GM19463 (cell line): ENCODE measurements at regions not wholly inside any gene's neighbourhood (a gene's known extent, or its start where the extent isn't known, plus 50 kb on each side); places are given as distances from the start of the nearest gene placed in this dataset.
"Not testable (repeated sequence)": the region's sequence is repeated elsewhere in the genome, so short reads cannot be mapped to it uniquely, and the experiment has no call there.

Source experiments
- ATAC-seq: cut with Tn5 transposase; IDR thresholded peaks from one replicate; pipeline ENCODE4 v1.9.1; 2021; ENCODE audit warnings: mild to moderate bottlenecking, moderate library complexity; ENCODE audit not compliant: unreplicated experiment

- ATAC-seq = no peak
These were observed 54.9 kb upstream of the NLGN1 start for GRCh38 chr3:173342679-173343078.

DNA sequence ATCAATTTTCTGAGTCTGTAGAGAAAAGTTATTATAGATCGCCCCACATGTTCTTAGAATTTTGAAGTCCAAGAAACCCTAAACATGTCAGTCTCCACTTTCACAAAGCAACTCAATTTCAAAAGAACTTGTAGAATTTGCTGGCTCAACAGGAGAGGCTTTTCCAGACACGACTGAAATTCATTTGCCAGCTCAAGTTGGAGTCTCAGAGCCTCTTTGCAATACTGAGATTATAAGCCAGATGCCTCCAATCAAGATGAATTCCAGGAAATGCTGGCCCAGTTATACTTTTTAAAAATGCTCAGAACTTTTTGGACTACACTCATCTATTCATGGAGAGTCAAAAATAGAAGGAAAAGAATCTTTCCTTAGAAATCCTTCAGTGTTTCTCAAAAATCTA lies 56.9 kb upstream of the NLGN1 start:
- ATAC-seq = no peak

DNA sequence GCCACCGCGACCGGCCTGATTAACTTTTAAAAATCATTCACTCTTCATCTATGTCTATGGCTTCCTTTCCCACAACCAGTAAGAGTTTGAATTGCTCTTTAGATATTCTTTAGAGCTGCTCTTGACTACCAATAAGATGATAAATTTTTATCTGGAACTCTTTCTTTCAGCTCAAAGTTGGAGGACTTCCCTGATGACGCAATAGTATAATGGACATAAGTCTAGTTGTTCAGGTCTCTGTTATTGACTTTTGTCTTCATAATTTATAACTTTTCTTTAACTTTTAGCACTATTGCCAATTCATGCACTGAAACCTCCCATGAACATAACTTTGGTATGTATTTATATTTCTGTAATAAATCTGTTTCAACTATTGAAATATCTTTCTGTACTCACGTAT lies 61.3 kb upstream of the NLGN1 start:
- no peak for ATAC-seq

DNA sequence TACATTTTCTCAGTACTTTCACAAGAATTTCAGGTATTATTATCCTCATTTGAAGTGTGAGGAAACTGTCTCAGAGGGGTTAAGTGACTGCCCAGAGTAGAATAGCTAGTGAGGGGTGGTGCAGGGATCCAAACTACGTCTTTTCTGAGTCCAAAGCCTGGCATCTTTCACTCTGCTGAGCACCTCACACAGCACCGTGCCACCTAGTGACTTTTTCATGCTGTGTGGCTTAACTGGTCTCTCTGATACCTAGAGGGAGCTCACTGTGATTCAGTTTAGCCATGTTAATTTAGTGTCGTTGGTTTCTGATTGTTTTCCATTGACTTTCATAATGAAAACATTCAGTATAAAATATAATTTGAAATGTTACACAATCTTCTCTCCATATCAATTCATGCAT lies 91.4 kb upstream of the NLGN1 start:
- ATAC-seq = no peak

GRCh38 chr3:173304182-173304800 lies 93.3 kb upstream of the NLGN1 start:
- no peak for ATAC-seq

GRCh38 chr3:173301647-173302046 lies 95.9 kb upstream of the NLGN1 start:
- ATAC-seq = no peak

DNA sequence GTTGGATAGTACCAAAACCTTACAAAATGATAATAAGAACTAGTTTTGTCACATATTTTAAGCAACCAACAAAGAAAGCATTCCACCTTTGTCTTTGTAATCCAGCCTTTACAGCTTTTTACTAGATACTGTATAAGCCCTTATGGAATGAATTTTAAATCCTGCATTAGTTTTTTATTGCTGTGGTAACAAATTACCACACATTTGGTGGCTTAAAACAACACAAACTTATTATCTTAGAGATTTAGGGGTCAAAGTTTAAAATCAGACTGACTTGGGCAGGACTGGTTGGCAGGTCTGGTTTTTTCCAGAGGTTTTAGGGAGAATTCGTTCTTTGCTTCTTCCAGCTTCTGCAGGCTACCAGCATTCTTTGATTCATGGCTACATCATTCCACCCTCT lies 108.5 kb upstream of the NLGN1 start:
- no peak for ATAC-seq

DNA sequence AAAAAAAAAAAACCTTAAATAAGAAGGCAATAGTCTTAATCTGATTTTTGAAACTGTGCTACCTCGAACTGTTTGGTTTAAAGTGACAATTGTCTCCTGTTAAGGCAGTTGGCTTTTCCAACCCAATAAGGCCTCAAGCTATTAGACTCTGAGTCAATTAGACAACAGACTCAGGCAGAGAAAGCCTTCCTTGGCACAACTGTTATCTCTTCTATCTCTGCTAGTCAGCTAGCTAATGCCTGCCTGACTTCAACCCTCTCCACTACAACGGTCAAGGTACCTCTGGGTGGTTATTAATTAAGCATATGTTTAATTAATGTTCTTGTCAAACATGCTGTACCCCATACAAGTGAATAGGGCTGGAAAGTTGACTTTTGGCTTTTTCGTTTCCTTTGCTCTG lies 110.2 kb upstream of the NLGN1 start:
- ATAC-seq = no peak

- not testable (repeated sequence) for ATAC-seq
These were observed 111.0 kb upstream of the NLGN1 start for GRCh38 chr3:173286507-173286906.

DNA sequence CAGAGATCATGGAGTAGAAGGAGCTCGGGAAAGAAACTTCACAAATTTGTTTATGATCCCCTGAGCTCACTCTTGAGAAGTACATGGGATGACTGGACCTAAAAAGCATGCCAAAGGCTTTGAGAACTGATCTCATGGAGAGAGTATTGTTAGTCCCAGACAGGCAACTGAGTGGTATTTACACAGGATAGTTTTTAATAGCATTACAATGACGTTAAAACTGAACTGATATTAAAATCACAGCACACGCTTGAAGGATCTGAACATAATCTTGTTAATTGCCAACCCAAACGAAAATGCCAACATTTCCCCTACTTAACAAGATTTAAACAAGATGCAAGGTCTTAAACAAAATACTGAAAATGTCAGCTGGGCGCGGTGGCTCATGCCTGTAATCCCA lies 113.2 kb upstream of the NLGN1 start:
- ATAC-seq = no peak

GRCh38 chr3:173275740-173276139 lies 121.8 kb upstream of the NLGN1 start:
- peak; percentile 77 for ATAC-seq

DNA sequence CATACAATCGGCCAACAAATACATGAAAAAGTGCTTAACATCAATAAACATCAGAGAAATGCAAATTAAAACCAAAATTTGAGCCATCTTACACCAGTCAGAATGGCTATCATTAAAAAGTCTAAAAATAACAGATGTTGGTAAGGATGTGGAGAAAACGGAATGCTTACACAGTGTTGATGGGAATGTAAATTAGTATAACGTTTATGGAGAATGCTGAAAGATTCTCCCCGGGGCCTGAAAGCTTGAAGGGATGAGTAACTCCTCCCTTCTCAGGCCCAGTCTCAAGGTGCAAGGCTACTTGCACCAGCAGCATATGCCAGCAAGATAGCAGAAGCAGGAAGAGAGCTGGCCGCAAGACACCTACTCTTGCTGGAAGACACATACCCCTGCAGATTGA lies 123.7 kb upstream of the NLGN1 start:
- no peak for ATAC-seq

DNA sequence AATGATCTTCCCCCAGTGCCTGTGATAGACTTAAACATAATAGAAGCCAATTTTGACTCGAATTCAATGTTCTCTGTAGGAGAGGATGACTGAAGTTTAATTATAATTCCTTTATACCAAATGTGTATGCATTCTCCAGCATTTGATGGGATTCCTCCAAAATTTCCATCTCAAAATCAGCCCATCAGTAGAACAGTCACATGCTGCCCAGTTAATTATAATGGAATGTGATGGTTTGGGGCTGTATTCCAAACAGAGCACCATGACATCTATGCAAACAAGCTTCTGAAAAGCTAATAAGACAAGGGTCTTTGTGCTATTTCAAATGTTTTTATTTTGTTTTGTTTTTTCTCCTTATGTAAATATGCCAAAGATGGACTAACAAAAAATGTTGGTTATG lies 127.7 kb upstream of the SPATA16 start:
- no peak for ATAC-seq

GRCh38 chr3:173267716-173268115 lies 126.7 kb upstream of the SPATA16 start:
- ATAC-seq = no peak

DNA sequence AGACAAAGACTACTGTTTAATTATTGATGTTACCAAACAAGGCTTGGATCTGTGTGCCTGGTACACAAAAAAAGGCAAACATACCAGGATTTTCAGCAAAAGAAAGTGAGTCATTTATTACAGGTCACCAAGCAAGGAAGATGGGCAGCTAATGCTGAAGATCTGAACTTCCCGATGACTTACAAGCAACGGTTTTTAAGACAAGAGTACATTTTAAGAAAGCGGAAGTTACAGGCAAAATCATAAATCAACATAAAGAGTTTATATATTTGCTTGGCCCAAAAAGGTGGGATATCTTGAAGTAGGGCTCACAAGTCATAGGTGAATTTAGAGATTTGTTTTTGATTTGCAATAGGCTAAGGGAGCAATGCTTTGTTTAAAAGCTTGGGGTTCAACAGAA lies 125.4 kb upstream of the SPATA16 start:
- no peak for ATAC-seq

GRCh38 chr3:173258697-173259096 lies 117.7 kb upstream of the SPATA16 start:
- ATAC-seq = no peak

DNA sequence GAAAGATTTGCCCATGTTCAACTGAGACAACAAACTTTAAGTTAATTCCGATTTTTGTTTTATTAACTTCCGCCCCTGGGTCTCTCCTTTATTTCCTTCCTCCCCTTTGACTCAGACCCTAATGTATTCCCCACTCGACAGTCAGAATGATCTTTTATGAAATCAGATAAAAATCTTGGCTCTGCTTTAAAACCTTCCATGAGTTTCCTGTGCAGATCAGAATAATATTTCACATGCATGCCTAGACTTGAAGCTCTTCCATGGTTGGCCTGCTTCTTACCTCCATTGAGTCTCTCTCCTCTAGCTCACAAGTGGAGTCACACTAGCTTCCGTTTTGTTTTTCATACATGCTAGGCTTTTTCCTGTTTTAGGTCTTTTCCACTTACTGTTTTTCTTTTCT lies 116.8 kb upstream of the SPATA16 start:
- no peak for ATAC-seq

DNA sequence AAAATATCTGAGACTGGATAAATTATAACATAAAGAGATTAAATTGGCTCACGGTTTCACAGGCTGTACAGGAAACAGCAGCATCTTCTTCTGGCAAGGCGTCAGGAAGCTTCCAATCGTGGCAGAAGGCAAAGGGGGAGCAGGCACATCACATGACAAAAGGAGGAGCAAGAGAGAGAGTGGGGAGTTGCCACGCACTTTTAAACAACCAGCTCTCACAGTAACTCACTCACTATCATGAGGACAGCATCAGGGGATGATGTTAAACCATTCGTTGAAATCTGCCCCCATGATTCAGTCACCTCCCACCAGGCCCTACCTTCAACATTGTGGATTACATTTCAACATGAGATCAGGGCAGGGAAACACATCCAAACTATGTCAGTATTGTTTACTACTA lies 114.5 kb upstream of the SPATA16 start:
- ATAC-seq = no peak

GRCh38 chr3:173253471-173253870 lies 112.4 kb upstream of the SPATA16 start:
- no peak for ATAC-seq

- no peak for ATAC-seq
These were observed 108.4 kb upstream of the SPATA16 start for GRCh38 chr3:173249457-173249856.

DNA sequence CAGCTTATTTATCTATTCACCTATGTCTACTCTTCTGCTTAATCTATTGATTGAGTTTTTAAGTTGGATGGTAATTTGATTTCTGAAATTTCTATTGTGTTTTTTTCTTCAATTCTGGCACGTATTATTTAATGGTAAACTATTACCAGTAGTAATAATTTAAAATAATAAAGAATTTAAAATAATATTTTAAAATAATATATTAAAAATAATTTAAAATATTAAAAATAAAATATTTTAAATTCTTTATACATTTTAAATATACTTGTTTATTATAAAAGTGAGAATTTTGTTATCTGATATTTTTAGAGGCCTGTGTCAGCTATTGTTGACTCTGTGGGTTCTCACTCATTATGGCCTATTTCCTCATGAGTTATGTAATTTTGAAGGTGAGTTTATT lies 100.7 kb upstream of the SPATA16 start:
- no peak for ATAC-seq

DNA sequence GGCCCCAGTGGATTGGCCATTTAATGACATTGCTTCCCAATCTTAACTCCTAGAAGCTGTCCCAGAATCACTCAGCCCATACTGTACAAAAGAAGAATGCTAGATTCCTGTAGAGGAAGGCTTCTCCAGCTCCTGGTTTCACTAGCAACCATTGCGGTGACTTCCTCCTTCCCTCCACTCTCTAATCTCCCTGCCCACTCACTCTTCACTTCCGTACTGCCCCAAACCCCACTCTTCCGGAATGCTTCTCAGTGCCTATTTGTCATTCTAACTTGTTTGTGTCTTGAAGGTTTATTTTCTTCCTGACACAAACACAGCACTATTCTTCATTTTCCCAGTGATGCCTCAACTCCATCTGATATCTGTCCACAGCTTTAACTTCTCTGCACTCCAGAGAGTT lies 97.1 kb upstream of the SPATA16 start:
- no peak for ATAC-seq

DNA sequence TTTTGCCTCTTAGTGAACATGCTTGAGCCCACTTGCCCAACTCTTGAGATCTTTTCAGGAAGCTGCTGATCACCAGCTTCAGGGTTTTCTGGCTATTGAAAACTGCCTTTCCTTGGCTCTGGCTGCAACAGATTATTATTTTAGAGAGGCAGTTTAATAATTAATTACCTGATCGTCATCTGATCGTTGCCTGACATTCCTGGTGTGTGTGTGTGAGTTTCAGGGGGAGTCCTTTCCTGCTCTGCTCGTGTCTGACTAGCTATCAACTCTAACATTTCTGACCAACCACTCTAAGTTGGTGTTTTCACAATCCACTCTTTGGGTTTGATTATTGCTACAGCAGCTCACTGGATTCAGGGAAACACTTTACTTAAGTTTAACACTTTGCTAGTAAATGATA lies 84.3 kb upstream of the SPATA16 start:
- ATAC-seq = no peak

GRCh38 chr3:173221010-173221409 lies 80.0 kb upstream of the SPATA16 start:
- ATAC-seq = no peak
